ENCODE measurements at regions not wholly inside any gene's neighbourhood (a gene's known extent, or its start where the extent isn't known, plus 50 kb on each side); places are given as distances from the start of the nearest gene placed in this dataset.
A peak's percentile ranks its signal among the peaks of the same experiment; 100 is the strongest.

- no peaks in the 10 kb centered on the region for H3K9me3 ChIP-seq
- DNase-seq: no peak
Measured at GRCh38 chr21:16751695-16752474, 761.0 kb upstream of the CXADR start.

GRCh38 chr21:16752475-16752857 is 760.4 kb upstream of the CXADR start:
- Histone ChIP-seq H3K27me3 (no peaks in the 10 kb centered on the region), H3K36me3 (no peaks in the 10 kb centered on the region), H3K9me3 (no peaks in the 10 kb centered on the region), H3K4me3 (no peak overlapping the region)
- no peak for DNase-seq

More at GRCh38 chr21:16751695-16752474, 761.0 kb upstream of the CXADR start:
- no peaks in the 10 kb centered on the region for H3K36me3 ChIP-seq
- H3K4me3 ChIP-seq: no peak overlapping the region
- H3K27me3 ChIP-seq: no peaks in the 10 kb centered on the region

DNA sequence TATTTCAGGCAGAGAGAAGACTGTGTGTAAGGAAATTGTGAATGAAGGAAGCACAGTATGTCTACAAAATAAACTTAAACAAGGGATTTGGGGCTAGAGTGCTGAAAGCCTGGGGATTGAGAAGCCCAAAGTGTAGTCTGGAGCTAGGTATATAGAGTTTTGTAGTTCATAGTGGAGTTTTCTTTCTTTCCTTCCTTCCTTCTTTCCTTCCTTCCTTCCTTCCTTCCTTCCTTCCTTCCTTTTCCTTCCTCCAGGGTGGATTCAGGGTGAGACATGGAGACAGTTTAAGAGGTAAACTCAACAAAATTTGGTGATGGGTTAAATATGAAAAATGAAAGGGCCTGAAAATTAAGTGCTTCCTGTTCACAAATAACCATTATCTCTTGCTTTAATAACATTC is 757.8 kb upstream of the CXADR start:
- Histone ChIP-seq H3K27me3 (no peaks in the 10 kb centered on the region), H3K9me3 (no peaks in the 10 kb centered on the region), H3K36me3 (no peaks in the 10 kb centered on the region), H3K4me3 (no peak overlapping the region)
- DNase-seq: no peak

DNA sequence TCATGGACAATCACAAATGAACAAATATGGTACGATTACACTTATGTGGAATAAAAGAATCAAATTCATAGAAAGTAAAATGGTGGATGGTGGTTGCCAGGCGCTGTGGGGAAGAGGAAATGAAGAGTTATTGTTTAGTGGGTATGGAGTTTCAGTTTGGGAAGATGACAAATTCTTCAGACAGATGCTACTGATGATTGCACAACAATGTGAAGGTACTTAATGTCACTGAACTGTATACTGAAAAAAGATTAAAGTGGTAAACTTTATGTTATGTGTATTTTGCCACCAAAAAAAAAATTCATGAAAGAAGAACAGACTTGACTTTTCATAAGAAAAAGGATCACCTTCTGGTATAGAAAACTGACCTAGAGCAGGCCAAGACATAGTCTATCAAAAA is 745.6 kb upstream of the CXADR start:
- H3K36me3 ChIP-seq: no peaks in the 10 kb centered on the region
- DNase-seq: no peak
- H3K9me3 ChIP-seq: no peaks in the 10 kb centered on the region
- no peak overlapping the region for H3K4me3 ChIP-seq
- H3K27me3 ChIP-seq: no peaks in the 10 kb centered on the region

DNA sequence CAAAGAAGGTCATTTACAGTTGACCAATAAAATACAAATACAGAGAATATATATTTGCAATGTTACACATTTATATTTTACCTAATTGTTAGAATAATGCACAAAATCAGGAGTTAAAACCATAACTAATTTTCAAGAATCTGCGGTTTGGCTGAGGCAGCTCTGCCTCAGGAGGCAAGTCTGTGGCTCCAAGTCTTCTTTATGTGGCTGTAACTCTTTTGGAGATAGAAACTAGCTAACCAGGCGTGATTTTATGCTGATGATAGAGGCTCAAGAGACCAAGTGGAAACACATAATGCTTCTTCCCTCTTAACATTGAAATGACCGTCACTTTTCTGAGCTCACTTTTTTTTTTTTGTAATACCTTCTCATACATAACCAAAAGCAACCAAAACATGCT is 744.7 kb upstream of the CXADR start:
- no peaks in the 10 kb centered on the region for H3K27me3 ChIP-seq
- H3K4me3 ChIP-seq: no peak overlapping the region
- no peak for DNase-seq
- no peaks in the 10 kb centered on the region for H3K36me3 ChIP-seq
- H3K9me3 ChIP-seq: no peaks in the 10 kb centered on the region

DNA sequence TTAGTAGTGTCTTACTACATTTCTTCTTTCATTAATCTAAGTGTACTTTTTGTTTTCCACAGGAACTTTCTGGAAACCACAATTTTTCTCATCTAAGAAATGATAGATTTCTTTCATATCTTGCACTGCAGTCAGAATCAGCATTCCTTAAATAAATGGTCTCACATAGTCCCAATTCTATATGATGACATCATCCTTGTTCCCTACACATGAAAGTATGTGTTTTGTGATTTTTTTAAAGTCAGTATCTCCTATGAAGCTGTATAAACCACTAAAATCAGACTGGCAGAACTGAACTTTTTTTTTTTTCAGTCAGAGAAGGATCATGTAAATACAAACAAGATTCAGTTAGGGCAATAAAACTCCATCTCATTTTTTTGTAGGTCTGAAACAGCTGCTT is 742.6 kb upstream of the CXADR start:
- Histone ChIP-seq H3K4me3 (no peak overlapping the region), H3K36me3 (no peaks in the 10 kb centered on the region), H3K9me3 (no peaks in the 10 kb centered on the region), H3K27me3 (no peaks in the 10 kb centered on the region)
- no peak for DNase-seq

DNA sequence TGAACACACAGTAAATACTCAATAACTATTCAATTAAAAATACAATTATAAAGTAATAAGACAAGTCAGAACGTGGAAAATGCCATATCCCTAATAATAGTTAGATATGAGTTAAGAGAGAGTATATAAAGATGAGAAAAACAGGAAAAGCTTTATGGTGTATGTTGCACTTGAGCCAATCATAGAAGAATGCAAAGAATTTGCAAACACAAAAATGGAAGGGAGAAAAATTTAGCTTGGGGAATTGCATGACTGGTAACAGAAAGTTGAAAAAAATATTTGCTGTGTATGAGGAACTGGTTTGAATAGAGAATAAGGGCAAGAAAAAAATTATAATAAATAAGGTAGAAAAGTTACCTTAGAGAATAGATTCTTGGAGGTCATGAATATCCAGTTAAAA is 739.6 kb upstream of the CXADR start:
- H3K27me3 ChIP-seq: no peaks in the 10 kb centered on the region
- H3K4me3 ChIP-seq: no peak overlapping the region
- H3K36me3 ChIP-seq: no peaks in the 10 kb centered on the region
- DNase-seq: no peak
- H3K9me3 ChIP-seq: no peaks in the 10 kb centered on the region

GRCh38 chr21:16775076-16775475 is 737.8 kb upstream of the CXADR start:
- Histone ChIP-seq H3K36me3 (no peaks in the 10 kb centered on the region), H3K4me3 (no peak overlapping the region), H3K9me3 (no peaks in the 10 kb centered on the region), H3K27me3 (no peaks in the 10 kb centered on the region)
- no peak for DNase-seq

DNA sequence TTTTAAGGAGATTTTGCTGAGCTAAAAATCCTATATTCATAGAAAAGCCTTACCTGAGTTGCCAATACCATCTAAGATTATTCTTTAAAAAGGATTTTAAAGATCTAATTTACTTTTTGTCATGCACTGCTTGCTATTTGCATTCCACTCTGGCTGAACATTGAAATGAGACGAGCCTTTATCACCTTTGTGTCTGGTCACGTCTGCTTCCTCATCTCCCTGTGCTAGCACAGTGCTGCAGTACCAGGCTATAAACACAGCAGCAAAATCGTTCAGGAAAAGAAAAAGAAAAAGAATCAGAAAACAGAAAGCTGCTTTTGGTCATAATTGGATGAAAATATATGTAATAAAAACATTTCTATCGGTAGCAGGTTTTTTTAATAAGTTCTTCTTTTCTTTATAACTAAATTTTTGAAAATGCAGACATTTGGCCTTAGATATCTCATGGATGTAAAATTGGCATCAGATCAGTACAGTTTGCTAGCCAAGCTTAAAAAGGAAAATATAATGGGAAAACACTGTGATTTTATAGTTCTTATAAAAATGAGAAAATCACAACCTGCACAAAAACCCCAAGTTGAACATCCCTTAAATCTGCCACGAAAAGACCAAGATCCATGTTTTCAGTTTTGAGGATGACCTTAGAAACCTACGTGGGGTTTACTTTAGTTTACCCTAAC is 735.7 kb upstream of the CXADR start:
- no peak overlapping the region for H3K4me3 ChIP-seq
- no peaks in the 10 kb centered on the region for H3K27me3 ChIP-seq
- no peaks in the 10 kb centered on the region for H3K36me3 ChIP-seq
- no peak for DNase-seq
- no peaks in the 10 kb centered on the region for H3K9me3 ChIP-seq

DNA sequence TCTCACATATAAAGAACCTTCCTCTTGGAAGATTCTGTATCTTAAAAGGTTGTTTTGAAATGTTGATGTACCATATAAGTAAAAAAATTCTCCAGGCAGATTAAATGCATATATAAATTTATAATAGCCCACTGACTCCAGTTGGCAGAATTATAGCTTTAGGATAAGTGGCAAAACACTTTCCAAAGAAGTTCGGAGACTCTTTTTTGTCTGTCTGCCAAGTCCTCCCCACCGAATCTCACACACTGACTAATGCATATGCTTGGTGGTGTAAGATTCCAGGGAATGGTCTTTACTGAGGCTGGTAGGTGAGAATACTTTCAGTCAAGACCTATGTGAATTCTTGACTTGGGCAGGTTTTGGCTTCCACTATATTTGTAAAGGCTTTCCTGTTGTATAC is 724.3 kb upstream of the CXADR start:
- DNase-seq: no peak
- Histone ChIP-seq H3K9me3 (no peaks in the 10 kb centered on the region), H3K27me3 (no peaks in the 10 kb centered on the region), H3K4me3 (no peak overlapping the region), H3K36me3 (no peaks in the 10 kb centered on the region)

DNA sequence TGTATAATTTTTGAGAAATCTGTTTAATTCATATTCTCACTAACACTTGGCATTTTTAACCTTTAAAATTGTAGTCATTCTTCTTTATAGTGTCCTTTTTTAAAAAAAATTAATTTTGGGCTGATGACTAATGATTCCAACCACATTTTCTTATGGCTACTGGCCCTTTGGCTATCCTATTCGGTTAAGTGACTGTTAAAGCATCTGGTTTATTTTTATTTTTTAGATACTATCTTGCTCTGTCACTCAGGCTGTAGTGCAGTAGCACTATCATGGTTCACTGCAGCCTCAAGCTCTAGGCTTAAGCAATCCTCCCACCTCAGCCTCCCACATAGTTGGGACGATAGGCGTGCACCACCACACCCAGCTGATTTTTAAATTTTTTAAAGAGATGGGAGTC is 723.2 kb upstream of the CXADR start:
- no peaks in the 10 kb centered on the region for H3K9me3 ChIP-seq
- H3K27me3 ChIP-seq: no peaks in the 10 kb centered on the region
- no peak overlapping the region for H3K4me3 ChIP-seq
- no peaks in the 10 kb centered on the region for H3K36me3 ChIP-seq
- no peak for DNase-seq

DNA sequence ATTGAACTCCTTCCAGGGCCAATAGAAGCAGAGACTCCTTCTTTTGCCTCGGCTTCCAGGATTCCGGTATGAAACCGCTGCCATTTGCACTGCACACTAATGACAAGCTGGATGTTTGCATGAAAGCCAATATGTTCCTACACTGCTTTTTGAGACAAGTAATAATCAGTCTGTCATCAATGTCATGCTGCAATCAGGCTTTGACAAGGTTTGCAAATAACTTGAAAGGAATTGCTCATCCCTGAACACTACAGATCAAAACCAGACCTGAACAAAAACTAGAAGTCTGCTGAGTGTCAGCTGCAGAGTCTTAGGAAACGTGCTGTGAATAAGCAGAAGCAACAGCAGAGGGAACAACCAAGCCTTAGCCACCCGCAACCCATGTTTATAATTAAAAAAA is 720.7 kb upstream of the CXADR start:
- DNase-seq: no peak
- Histone ChIP-seq H3K9me3 (no peaks in the 10 kb centered on the region), H3K27me3 (no peaks in the 10 kb centered on the region), H3K4me3 (no peak overlapping the region), H3K36me3 (no peaks in the 10 kb centered on the region)

GRCh38 chr21:16794950-16795349 is 717.9 kb upstream of the CXADR start:
- H3K9me3 ChIP-seq: no peaks in the 10 kb centered on the region
- no peaks in the 10 kb centered on the region for H3K27me3 ChIP-seq
- no peak overlapping the region for H3K4me3 ChIP-seq
- DNase-seq: peak; percentile 89
- no peaks in the 10 kb centered on the region for H3K36me3 ChIP-seq

DNA sequence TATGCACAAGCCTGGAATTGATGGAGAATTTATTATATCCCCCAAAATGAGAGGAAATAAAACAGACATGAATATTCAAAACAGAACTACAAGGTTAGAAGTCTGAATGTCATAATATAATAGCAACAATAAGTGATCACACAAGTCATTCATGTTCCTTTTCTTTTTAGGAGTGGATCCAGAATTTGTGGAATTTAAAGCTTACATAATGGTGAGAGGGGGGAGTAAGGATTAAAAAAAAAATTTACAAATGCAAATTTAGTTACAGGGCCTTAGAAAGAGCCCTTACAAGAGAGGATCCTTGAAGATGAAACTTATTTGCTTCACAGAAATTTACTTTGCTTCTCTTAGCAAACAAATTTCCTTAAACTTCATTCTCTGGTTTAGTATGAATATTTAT is 716.1 kb upstream of the CXADR start:
- H3K27me3 ChIP-seq: no peaks in the 10 kb centered on the region
- no peak overlapping the region for H3K4me3 ChIP-seq
- no peak for DNase-seq
- no peaks in the 10 kb centered on the region for H3K9me3 ChIP-seq
- H3K36me3 ChIP-seq: no peaks in the 10 kb centered on the region

GRCh38 chr21:16797540-16797939 is 715.3 kb upstream of the CXADR start:
- no peaks in the 10 kb centered on the region for H3K27me3 ChIP-seq
- no peaks in the 10 kb centered on the region for H3K9me3 ChIP-seq
- H3K4me3 ChIP-seq: no peak overlapping the region
- no peak for DNase-seq
- H3K36me3 ChIP-seq: no peaks in the 10 kb centered on the region

- DNase-seq: no peak
- Histone ChIP-seq H3K9me3 (no peaks in the 10 kb centered on the region), H3K27me3 (no peaks in the 10 kb centered on the region), H3K4me3 (no peak overlapping the region), H3K36me3 (no peaks in the 10 kb centered on the region)
Measured at GRCh38 chr21:16797966-16798365, 714.9 kb upstream of the CXADR start.

- no peaks in the 10 kb centered on the region for H3K27me3 ChIP-seq
- no peak overlapping the region for H3K4me3 ChIP-seq
- H3K36me3 ChIP-seq: no peaks in the 10 kb centered on the region
- peaks cover 3% of the 10 kb centered on the region; the same call in 1 of the 2 replicates for H3K9me3 ChIP-seq
- DNase-seq: no peak
Measured at GRCh38 chr21:16800536-16801275, 712.1 kb upstream of the CXADR start.

- H3K9me3 ChIP-seq: no peaks in the 10 kb centered on the region
- no peaks in the 10 kb centered on the region for H3K36me3 ChIP-seq
- H3K27me3 ChIP-seq: no peaks in the 10 kb centered on the region
- DNase-seq: no peak
- no peak overlapping the region for H3K4me3 ChIP-seq
Measured at GRCh38 chr21:16811011-16811410, 701.8 kb upstream of the CXADR start.

Measured in MG63 (cell line).